Stimulated activated CD8-positive, alpha-beta memory T cell treated with anti-CD3 and anti-CD28 coated beads, Interleukin-7, amount 100 ng/mL, for 1 hour (primary cell): ENCODE measurements at regions not wholly inside any gene's neighbourhood (a gene's known extent, or its start where the extent isn't known, plus 50 kb on each side); places are given as distances from the start of the nearest gene placed in this dataset.

Source experiments
- DNase-seq, 2 donors: peaks; one replicate each; pipeline ENCODE4 v3.0.0-alpha.2; 2020; ENCODE audit warnings: low read depth in 2 of 2

DNA sequence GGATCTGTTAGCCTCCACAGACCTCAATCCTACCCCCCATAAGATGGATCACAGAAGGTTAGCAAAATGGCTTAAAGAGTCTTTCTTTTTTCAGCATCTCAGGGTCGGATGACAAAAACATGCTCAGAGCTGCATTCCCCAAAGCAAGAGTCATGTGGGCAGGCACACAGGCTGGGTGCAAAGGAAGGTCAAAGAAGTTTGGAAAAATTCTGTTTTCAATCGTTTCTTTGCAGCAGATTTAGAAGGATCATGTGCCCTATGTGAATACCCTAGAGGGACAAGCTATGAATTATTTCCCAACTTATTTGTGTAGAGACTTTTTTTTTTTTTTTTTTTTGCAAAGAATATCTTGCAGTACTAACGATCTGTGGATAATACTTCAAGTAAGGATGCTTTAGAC lies 845.4 kb downstream of the VRK1 start:
- DNase-seq: no peak

DNA sequence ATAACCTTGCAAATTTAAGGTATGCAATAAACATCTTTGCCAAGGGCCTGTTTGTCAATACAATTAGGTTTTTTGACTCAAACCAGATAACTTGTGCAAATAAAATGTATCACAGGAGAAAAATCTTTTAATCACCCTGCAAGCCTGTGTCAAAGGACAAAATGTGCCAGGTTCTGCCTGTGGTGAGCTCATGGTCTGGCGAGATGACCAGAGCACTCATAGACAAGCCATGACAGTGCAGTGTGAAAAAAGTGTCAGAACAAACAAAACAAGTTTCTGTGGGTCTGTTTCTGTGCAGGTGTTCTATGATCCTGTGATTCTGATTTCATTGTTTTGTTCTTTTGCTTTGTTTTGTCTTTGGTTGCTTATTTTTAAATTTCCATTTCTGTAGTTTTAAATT lies 847.2 kb downstream of the VRK1 start:
- DNase-seq: no peak

DNA sequence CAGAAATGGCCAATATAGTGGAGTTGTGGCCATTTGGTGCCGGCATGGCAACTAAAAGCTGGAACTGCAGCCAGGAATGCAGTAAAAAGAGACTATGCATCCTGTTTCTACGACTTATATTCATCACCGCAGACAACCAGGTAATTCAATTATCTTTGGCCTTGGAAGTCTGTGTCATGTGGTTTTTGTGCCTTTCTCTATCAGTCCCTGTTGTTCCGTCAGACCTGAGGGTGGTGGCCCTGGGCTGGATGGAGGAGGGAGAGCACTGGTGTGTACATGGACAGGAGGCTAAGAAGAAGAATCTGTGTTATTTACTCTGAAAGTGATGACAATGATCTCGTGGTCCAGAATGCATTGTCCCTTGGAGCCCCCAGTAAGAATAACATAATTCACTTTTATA lies 852.6 kb downstream of the VRK1 start:
- DNase-seq: no peak

DNA sequence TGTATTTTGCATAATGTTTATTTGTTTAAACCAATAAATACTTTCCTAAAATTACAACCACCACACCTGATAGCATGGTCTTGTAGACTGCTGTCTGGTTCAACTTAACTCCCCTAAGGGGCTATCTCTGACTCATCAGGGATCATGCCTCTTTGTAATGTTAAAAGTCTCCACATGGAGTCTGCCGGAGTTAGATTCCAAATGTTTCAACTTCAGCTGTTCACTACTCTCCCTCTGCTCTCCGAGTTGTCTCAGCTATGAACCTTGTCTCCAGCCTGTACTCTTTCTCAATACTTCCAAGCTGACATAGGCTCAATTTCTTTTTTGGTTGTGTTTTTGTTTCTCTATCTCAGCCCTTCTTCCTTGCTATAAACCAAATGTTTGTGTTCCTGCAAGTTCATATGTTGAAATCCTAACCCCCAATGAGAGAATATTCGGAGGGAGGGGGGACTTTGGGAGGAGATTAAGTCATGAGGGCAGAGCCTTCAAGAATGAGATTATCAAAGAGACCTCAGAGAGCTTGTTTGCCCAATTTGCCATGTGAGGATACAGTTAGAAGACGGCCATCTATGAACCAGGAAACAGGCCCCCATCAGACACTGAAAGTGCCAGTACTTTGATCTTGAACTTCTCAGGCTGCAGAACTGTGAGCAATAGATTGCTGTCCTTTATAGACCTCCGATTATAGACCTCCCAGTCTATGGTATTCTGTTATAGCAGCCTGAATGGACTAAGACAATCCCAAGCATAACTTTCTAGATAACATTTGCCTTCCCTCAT lies 858.2 kb downstream of the VRK1 start:
- DNase-seq: no peak

DNA sequence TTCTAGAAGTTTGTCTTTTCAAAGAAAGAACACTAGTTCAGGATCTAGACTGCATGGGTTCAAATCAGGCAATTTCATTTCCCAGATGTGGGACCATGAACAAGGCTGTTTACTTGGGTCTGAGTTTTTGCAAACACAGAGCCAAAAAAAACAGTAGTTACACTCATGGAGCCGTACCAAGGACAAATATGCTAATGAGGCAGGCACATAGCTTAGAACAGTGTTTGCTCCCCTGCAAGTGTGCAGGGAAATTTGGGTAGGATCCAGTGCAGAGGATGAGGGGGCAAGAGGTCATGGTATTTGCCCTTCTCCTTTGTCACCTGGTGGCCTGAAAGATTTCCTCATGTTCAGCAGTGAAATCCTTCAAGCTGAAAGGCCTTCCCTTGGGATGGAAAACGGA lies 860.4 kb downstream of the VRK1 start:
- no peak for DNase-seq

DNA sequence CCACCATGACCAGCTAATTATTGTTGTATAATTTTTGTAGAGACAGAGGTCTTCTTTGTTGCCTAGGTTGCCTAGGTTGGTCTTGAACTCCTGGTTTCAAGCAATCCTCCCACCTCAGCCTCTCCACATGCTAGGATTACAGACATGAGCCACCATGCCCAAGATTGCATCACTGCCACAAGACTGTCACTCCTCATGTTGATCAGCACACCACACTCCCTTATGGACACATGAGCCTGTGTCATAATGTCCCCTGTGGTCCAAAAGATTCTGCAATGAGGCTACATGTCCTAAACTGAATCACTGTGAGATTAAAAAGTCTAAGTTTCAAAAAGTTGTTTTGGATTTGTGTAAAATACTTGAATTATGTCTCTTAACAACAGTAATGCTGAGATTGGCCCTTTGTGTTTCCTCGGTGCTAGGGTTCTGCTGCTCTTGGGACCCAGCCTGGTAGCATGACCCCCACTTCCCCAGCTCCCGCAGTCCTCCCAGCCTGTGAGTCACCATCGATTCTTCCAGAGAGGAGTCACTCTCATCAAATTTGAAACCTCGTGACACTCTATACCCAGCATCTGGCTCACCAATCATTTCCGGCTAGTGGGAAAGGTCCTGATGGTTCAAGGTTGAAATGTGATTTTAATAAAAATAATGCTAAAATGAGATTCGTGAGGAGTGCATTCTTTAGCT lies 890.9 kb downstream of the VRK1 start:
- DNase-seq: no peak

DNA sequence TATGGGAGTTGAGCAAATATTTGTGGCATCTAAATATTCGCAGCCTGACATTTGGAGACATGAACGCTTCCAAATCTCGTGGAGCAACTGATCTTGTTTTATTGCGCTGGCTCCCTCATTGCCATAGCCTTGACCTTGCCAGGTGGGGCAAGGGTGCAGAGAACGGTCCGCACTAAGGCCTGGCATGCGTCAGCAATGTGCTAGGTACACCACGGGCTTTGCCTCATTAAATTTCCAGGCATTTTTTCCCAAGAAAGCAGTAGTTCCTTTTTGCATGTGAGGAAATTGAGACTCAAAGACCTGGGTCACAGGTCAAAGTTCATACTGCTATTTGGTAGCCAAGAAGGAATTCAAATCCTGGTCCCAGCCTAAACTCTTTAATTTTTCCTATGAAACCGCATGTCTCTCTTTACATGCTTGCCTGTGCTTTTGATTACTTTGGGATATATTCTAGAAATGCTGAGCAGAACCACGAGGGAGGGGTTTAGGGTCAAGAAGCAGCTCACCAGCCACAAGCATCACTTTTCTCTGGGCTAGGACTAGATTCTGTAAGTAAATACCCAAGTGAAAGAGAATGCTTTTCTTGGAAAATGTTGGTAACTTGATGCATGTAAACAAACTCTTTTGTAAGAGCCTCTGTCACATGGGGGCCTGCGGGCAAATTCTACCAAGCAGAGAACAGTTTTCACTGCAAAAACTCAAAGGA lies 891.6 kb downstream of the VRK1 start:
- DNase-seq: no peak

DNA sequence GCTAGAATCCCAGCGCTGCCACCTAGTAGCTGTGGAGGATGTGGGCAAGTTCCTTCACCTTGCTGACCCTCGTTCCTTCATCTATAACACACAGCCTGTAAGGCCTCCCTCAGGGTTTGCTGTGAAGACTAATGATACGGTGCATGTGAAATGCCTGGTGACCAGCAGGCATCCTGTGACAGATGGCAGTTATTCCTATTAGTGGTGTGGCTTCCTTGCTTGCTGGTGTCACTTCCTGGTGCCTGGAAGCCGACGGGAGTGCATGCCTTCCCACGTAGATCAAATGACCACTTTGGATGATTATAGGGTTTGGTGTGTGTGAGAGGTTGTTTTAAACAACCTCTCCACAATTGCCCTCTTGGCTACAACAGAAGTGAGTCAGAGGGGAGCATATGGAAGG lies 894.9 kb downstream of the VRK1 start:
- no peak for DNase-seq

DNA sequence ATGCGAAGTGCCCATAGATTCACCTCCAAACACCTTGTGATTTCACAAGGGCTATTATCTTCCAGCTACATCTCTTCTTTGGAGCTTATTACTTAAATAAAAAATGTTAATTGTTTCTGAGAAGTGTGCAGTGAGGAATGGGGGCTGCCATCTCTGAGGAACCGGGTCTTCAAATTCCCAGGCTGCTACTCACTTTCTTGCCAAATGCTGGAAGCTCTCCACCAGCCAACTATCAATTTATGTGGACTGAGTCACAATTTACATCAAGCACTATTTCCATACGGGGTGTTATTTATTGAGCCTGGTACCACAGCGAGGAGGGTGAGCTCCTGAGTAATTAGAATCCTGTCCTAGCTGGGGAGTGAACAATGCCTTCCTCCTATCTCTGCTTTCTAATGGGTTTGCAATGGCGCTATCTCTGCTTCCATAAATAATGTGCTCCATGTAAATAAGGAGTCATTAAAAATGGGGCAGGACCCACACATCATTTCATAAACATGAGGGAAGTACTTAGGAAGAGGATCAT lies 898.3 kb downstream of the VRK1 start:
- no peak for DNase-seq

DNA sequence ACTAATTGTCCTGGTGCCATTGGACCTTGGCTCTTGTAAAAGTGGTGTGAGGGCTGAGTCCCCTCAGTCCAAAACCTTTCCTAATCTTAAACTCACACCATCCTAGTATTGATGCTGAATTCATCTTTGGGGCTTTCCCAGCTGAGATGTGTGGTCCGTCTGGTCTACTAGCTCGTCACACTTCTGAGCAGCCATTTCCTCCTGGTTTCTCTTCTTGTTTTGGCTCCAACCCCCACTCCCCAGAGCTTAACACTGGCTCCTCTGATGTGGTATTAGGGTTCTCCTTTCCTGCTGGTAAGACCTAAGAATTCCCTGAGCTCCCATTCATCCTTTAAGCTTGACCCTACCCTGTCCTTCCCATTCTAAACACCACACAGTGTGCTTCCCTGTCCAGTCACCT lies 900.6 kb downstream of the VRK1 start:
- no peak for DNase-seq

DNA sequence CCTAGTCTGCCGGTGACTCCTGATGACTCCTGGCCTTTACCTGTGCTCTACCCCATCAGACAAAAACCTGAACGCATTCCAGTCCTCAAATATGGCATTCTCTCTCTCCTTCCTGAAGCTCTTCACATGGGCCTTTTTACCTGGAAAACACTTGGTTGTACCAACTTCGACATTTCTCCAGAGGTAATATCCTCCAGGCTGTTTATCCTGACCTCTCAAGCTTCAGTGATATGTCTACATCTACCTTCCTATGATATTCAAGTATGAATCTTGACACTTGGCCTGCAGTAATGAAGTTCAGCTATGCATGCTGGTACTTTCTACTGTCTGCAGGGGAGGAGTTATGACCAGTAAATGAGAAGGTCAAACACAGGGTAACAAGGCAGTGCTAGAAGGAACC lies 901.8 kb downstream of the VRK1 start:
- DNase-seq: no peak

DNA sequence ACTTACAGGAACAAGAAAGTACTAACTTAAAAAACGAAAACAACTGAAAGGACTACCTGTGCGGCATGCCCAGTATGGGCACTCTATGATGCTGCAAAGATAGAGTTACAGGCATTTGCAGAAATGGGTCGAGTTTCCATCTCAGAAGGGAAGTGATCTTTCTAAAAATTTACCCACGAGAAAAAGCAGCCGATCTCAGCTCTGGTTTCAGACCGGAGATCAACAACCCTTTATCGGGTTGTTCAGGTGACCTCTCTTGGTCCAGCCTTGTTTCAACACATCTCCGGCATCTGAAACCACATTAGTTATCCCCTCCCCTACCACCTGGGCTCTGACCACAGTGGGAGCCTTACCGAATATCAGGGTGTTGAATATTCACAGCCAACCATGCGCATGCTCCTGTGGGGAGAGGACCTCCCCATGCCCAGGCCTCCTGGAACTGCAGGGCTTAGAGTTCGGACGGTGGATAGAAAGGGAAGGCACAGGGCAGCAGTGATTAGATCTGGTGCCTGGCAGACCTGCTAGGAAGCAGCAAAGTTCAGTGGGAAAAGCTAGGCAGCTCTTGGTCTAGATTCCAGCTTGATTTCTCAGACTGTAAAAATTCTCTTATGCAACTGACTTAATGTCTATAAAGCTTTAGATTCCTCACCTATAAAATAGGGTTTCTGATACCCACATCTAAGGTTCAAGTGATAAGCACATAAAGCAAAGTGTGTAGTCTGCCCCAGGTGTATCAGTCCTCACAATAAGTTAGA lies 906.0 kb downstream of the VRK1 start:
- DNase-seq: no peak

DNA sequence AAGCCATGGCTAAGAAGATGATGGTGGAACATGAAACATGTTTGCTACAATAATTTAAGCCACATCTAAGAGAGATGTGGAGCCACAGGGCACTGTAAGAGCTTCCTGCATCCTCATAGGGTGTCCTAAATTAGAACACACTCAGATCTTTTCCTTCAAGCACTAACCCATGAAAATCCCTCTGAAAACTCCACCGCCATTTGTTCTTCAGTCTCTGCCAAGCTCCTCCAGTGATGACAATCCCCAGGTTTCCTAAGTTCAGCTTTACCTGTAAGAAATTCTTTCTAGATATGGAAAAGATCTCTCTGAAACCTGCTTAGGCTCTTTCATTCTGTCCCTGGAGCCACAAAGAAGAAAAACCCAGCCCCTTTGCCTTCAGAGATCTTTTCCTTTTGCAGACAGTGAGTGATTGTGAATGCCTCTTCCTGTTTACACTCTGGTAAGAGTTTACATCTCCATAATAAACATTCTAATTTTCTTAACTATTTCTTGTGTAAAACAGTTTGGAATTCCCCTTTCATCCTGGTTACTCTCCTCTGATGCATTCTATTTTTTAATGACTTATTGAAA lies 907.2 kb downstream of the VRK1 start:
- DNase-seq: no peak

DNA sequence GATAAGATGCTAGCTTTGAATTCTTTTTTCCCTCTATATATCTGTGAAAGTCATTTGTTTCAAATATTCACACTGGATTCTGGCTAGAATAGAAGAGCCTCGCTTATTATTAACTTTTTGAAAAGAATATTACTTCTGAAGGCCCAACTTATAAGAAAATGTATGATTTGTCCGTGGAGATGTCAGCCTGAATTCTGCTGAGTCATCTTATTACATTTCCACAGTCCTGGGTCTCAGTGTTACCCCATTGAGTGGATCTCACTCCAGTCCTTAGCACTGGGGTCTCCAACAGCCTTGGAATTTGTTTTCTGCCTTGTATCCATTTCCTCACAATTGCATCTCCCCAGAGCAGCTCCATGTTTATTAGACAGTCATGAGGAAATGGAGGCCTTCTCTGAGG lies 907.9 kb downstream of the VRK1 start:
- no peak for DNase-seq

DNA sequence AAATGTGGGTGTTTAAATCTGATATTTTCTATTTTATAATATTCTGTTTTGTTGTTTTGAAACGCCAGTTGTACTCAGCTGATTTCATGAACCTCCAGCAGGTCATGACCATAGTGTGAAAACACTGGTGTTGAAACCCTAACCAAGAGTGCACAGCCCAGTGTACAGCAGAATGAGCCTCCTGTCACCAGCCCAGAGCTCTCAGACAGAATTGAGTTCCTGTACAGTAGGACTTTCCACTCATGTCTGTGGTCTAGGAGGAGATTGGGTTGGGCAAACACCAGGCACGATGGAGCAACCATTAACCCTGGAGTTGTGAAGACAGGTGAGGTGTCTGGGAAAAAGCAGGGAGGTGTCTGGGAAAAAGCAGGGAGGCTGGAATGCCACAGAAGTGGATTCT lies 908.8 kb downstream of the VRK1 start:
- no peak for DNase-seq

DNA sequence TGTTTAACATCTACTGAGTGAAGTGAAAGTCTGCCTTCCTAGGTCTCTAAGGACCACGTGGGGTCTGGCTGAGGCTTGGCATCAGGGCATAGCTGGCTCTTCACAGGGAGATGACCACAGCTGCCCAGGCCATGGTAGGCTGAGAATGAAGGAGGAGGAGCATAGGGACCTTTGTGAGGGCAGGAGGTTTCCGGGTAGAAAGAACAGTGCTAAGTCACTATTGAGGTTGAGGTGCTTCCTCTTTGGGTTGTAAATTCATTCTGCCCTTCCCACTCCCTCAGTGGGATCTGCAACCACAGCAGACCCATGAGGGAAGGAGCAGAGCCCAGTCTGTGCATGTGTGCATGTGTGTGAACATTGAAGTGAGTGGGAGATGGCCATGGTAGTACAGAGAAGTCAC lies 909.6 kb downstream of the VRK1 start:
- no peak for DNase-seq

DNA sequence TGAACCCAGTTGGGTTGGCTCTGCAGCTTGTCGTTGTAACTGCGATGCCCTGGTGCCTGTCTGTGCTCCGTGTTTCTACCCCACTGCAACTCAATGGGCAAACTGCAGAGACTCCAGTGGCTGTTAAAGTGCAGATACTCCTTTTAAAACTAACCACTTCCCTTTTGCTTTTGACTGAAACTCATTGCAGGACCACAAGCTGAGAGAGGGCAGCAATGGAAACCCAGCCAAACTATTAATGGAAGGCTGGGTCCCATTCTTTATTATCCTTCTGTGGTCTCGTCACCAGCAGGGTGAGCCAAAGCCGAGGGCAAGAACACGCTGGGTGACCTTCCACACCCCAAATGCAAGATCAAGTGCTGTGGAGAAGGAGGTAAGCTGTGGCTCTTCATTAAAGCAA lies 910.4 kb downstream of the VRK1 start:
- no peak for DNase-seq

DNA sequence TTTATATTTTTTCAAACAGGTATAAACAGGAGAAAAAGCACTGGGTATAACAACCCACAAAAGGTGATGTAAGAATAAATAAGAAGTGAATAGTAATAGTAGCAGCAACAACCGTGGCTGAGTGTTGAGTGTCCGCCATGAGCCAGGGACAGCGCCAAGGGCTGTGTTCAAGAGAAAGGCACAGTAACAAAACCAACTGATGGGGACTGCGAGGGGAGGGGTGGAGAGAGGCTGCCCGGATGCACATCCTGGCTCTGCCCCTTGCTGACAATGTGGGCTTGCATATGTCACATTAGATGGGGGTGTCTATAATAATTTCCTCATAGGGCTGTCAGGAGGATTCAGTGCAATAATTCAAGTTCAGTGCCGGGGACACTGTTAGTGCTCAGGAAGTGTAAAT lies 912.4 kb downstream of the VRK1 start:
- DNase-seq: no peak

DNA sequence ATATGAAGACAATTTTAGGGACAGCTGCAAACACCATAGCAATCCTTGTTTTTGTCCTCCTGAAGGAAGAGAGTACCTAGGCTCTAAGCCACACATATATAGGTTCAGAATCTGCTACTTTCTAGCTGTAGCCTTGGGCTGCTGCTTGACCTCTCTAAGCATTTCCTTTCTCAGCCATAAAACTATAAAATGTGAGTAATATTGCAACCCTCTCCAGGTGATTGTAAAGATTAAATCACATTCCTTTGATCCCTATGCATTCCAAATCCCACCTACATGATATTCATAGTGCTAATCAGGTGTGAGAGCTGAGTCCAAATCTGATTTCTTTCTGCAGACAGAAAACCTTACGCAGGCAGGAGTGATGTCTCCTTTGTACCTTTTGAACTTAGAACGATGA lies 913.5 kb downstream of the VRK1 start:
- no peak for DNase-seq

DNA sequence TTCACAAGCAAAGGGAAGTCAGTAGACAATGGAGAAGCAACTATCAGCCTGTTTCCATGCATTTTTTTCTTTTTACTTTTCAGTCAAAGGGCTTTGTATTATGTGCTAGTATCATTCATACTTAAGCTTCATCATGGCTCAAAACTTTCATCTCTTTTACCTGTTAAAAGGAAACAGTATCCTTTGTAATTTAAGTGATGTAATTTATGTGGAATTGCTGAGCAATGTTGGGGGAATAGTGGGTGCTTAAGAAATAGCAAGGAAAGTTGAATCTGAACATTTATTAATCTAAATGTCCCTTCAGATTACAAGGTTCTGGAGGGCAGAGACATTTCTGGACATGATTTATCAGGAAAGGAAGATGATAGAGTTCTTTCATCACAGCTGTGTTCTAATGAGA lies 915.3 kb downstream of the VRK1 start:
- DNase-seq: no peak

DNA sequence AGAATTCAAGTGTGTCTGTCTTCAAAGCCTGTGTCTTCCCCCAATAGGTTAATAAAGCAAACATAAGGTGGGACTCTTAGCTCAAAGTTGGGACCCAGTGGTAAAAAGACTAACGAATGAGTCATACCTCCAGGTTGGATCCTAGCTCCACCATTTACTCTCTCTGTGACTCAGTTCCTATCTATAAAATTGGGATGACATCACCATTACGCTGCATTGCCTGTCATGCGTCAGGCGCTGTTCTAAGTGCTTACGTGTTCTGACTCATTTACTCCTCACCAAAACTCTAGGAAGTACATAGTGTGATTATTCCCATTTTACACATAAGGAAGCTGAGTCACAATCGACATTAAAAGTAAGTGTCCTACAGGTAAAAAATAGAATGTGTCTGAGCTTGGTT lies 915.8 kb downstream of the VRK1 start:
- no peak for DNase-seq
